Smooth muscle cell (in vitro differentiated cells): ENCODE measurements at regions not wholly inside any gene's neighbourhood (a gene's known extent, or its start where the extent isn't known, plus 50 kb on each side); places are given as distances from the start of the nearest gene placed in this dataset.

Experiments used
- DNase-seq: peaks from one replicate; lab custom pipeline; 2025; ENCODE audit not compliant: unreplicated experiment; lab: John Stamatoyannopoulos, UW
- H2AFZ ChIP-seq: fragments of 200-600 bp; sonication (generic); 2 replicates; pipeline ENCODE4 v1.6.0; 2016; ENCODE audit warnings: antibody characterized with exemption, low read depth, mild to moderate bottlenecking
- H3F3A ChIP-seq: fragments of 200-600 bp; sonication (generic); 2 replicates; pipeline ENCODE4 v1.6.0; 2017; ENCODE audit warnings: antibody characterized with exemption, low read depth
- H3K27ac ChIP-seq: fragments of 200-600 bp; sonication (generic); 2 replicates; pipeline ENCODE4 v1.5.1; 2016; ENCODE audit warnings: low read depth, mild to moderate bottlenecking
- H3K27me3 ChIP-seq: fragments of 200-600 bp; sonication (generic); 2 replicates; pipeline ENCODE4 v1.6.1; 2016; ENCODE audit warnings: low read depth, mild to moderate bottlenecking
- H3K36me3 ChIP-seq: fragments of 200-600 bp; sonication (generic); 2 replicates; pipeline ENCODE4 v1.5.1; 2016; ENCODE audit warnings: low read depth
- H3K4me1 ChIP-seq: fragments of 200-600 bp; sonication (generic); 2 replicates; pipeline ENCODE4 v1.5.1; 2016; ENCODE audit warnings: low read depth
- H3K4me2 ChIP-seq: fragments of 200-600 bp; sonication (generic); 2 replicates; pipeline ENCODE4 v1.6.0; 2016; ENCODE audit warnings: mild to moderate bottlenecking
- H3K4me3 ChIP-seq: fragments of 200-600 bp; sonication (generic); 2 replicates; pipeline ENCODE4 v1.5.1; 2016; ENCODE audit warnings: mild to moderate bottlenecking
- H3K79me2 ChIP-seq: fragments of 200-600 bp; sonication (generic); 2 replicates; pipeline ENCODE4 v1.6.0; 2016; ENCODE audit warnings: low read depth, mild to moderate bottlenecking
- H3K9ac ChIP-seq: fragments of 200-600 bp; sonication (generic); 2 replicates; pipeline ENCODE4 v1.6.0; 2016; ENCODE audit warnings: low read depth
- H3K9me3 ChIP-seq: fragments of 200-600 bp; sonication (generic); replicated peaks from 2 replicates; pipeline ENCODE4 v1.5.1; 2016; ENCODE audit warnings: low read depth
- H4K20me1 ChIP-seq: fragments of 200-600 bp; sonication (generic); 2 replicates; pipeline ENCODE4 v1.6.0; 2016; ENCODE audit warnings: low read depth
- WGBS: methylation state at CpG from one replicate; pipeline ENCODE4 v1.1.7; 2016; ENCODE audit warnings: low lambda C conversion rate; 5-methylcytosine and 5-hydroxymethylcytosine counted together
- TF ChIP-seq, protein P1 (sequence below): fragments of 200-600 bp; sonication (generic); IDR thresholded peaks from 2 replicates; pipeline ENCODE4 v1.5.1; 2017; ENCODE audit warnings: borderline replicate concordance, mild to moderate bottlenecking, antibody characterized with exemption; ENCODE audit not compliant: insufficient read depth, poor library complexity, severe bottlenecking

GRCh38 chr12:124509676-124510300, 57.6 kb downstream of the NCOR2 start:
- peaks cover 60% of the 10 kb centered on the region for H3K4me1 ChIP-seq
- peak; percentile 15 for DNase-seq
- H3K4me2 ChIP-seq, result peak overlapping the region; percentile 70
- WGBS, result 28% methylated on average over 16 of the region's 16 CpGs
- peaks cover 34% of the 10 kb centered on the region for H3F3A ChIP-seq
- no peak overlapping the region for H3K4me3 ChIP-seq
- H3K9me3 ChIP-seq, result no peaks in the 10 kb centered on the region
- TF ChIP-seq, protein P1, sequence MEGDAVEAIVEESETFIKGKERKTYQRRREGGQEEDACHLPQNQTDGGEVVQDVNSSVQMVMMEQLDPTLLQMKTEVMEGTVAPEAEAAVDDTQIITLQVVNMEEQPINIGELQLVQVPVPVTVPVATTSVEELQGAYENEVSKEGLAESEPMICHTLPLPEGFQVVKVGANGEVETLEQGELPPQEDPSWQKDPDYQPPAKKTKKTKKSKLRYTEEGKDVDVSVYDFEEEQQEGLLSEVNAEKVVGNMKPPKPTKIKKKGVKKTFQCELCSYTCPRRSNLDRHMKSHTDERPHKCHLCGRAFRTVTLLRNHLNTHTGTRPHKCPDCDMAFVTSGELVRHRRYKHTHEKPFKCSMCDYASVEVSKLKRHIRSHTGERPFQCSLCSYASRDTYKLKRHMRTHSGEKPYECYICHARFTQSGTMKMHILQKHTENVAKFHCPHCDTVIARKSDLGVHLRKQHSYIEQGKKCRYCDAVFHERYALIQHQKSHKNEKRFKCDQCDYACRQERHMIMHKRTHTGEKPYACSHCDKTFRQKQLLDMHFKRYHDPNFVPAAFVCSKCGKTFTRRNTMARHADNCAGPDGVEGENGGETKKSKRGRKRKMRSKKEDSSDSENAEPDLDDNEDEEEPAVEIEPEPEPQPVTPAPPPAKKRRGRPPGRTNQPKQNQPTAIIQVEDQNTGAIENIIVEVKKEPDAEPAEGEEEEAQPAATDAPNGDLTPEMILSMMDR, result no peak
- H2AFZ ChIP-seq, result no peak overlapping the region
- H3K27ac ChIP-seq, result peak overlapping the region; percentile 94
- no peak overlapping the region for H3K9ac ChIP-seq
- H3K79me2 ChIP-seq, result peaks cover 90% of the 10 kb centered on the region
- no peaks in the 10 kb centered on the region for H3K27me3 ChIP-seq
- H4K20me1 ChIP-seq, result peaks cover 73% of the 10 kb centered on the region
- H3K36me3 ChIP-seq, result no peaks in the 10 kb centered on the region

DNA sequence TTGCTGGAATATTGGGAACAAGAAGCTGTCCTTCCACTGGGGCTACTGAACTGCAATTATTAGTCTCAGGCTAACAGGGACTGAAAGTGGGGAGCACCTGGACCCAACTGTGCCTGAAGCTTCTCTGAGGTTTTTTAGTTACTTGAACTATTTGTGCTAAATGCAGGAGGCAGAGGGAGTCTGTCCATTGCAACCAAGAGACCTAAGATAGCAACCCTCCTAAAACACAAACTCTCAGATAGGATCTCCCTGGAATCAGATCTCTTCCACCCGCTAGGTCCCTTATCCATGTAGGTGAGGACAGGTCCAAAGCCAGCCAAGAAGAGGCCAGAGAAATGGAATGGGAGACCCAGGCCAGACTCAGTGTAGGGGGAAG, 58.1 kb downstream of the NCOR2 start:
- Histone ChIP-seq H3K27ac (peak overlapping the region; percentile 94), H3K36me3 (no peaks in the 10 kb centered on the region), H3K9ac (no peak overlapping the region), H3K9me3 (no peaks in the 10 kb centered on the region), H3K27me3 (no peaks in the 10 kb centered on the region), H3K79me2 (peaks cover 90% of the 10 kb centered on the region), H3K4me1 (peaks cover 65% of the 10 kb centered on the region), H3K4me3 (no peak overlapping the region), H2AFZ (no peak overlapping the region), H3F3A (peaks cover 35% of the 10 kb centered on the region), H4K20me1 (peaks cover 75% of the 10 kb centered on the region), H3K4me2 (peak overlapping the region; percentile 70)
- 54% methylated on average over 1 of the region's 1 CpG for WGBS
- DNase-seq, result no peak
- TF ChIP-seq, protein P1, result no peak

- H2AFZ ChIP-seq, result no peak overlapping the region
- no peak overlapping the region for H3K4me3 ChIP-seq
- no peaks in the 10 kb centered on the region for H3K36me3 ChIP-seq
- H3K4me2 ChIP-seq, result peak overlapping the region; percentile 70
- H3F3A ChIP-seq, result peaks cover 30% of the 10 kb centered on the region
- H3K27me3 ChIP-seq, result no peaks in the 10 kb centered on the region
- TF ChIP-seq, protein P1, result no peak
- peak overlapping the region; percentile 94 for H3K27ac ChIP-seq
- peaks cover 90% of the 10 kb centered on the region for H3K79me2 ChIP-seq
- H3K9me3 ChIP-seq, result no peaks in the 10 kb centered on the region
- WGBS, result 77% methylated on average over 20 of the region's 21 CpGs
- no peak for DNase-seq
- H3K4me1 ChIP-seq, result peaks cover 67% of the 10 kb centered on the region
- H3K9ac ChIP-seq, result peak overlapping the region; percentile 10
- peaks cover 79% of the 10 kb centered on the region for H4K20me1 ChIP-seq
These were observed 58.9 kb downstream of the NCOR2 start for GRCh38 chr12:124508381-124509079.
